Ammon's horn (tissue), 1 donor: ENCODE measurements at regions not wholly inside any gene's neighbourhood (a gene's known extent, or its start where the extent isn't known, plus 50 kb on each side); places are given as distances from the start of the nearest gene placed in this dataset.
A peak's percentile ranks its signal among the peaks of the same experiment; 100 is the strongest.

Source experiments
- DNase-seq: peaks from one replicate; pipeline ENCODE4 v3.0.0-alpha.2; 2016; ENCODE audit warnings: low spot score

DNA sequence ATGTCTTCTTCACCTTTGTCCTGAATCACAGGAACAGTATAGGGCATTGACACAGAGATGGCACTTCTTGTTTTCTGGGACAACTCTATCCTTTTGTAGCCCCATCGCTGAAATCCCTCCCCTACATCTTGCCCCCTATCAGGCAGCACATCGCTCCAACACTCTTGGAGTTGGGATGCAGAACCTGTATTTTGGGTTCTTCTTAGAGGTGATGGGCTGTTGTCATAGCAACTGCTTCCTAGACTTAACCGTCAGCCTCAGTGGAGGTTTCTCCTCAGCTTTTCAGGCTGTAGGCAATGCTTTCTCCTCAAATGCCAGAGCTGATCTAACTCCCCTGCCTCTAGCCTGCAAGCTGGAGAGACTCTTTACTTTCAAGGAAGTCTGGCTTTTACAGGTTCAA lies 99.9 kb upstream of the SPRED2 start:
- no peak for DNase-seq

DNA sequence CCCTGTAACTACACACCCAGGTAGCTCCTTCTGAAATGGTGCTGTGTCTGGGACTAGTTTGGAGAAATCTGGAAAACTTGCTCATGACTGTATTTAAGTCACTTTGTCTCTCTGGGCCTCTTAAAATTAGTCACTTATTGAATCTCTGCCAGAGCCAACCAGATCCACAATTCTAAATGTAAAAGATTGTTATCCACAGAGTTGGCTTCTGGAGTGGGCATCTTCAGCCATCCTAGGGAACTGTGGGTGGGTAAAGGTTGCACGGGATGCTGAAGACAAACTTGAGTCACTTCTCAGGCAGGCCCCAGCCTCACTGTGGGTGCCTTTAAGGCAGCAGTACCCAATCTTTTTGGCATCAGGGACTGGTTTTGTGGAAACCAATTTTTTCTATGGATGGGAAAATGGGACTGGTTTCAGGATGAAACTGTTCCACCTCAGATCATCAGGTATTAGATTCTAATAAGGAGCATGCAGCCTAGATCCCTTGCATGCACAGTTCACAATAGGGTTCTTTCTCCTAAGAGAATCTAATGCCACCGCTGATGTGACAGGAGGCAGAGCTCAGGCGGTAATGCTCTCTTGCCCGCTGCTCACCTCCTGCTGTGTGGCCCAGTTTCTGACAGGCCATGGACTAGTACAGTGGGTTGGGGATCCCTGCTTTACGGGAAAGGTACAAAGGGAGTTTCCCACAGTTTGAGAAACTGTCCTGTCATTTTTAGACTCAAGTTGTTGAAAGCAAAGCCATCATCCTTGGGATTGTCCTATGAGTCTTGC lies 98.3 kb upstream of the SPRED2 start:
- DNase-seq = no peak

DNA sequence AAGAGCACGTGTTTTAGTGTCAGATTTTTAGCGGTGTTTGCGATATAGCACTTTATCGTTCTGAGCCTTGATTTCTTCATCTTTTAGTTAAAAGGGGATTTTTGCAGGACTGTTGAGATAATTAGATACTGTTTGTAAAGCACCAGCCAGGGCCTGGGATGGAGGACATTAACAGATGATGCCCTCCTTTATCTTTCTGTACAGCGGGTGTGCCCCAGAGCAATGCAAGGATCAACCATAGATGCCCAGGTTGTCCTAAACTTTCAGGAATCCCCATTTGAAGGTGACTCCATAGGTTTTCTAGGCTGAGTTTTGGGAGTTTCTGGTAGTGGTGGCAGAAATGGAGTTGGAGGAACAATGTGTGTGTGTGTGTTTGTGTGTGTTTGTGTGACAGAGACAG lies 97.0 kb upstream of the SPRED2 start:
- DNase-seq = no peak

DNA sequence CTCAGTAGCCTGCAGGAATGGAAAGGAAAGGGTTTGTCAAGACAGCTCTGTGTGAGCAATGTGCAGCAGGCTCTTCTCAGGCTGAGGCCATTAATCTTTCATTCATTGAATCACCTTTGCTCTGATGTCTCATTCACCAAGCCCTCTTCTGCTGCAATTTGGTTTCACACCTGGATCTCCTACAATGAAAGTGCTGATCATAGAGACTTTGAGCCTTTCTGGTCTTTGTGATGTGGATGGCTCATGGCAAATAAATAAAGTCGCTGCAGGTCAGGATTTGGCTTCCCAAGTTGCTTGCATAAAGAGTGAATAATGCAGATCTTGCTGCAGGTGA lies 95.8 kb upstream of the SPRED2 start:
- no peak for DNase-seq

DNA sequence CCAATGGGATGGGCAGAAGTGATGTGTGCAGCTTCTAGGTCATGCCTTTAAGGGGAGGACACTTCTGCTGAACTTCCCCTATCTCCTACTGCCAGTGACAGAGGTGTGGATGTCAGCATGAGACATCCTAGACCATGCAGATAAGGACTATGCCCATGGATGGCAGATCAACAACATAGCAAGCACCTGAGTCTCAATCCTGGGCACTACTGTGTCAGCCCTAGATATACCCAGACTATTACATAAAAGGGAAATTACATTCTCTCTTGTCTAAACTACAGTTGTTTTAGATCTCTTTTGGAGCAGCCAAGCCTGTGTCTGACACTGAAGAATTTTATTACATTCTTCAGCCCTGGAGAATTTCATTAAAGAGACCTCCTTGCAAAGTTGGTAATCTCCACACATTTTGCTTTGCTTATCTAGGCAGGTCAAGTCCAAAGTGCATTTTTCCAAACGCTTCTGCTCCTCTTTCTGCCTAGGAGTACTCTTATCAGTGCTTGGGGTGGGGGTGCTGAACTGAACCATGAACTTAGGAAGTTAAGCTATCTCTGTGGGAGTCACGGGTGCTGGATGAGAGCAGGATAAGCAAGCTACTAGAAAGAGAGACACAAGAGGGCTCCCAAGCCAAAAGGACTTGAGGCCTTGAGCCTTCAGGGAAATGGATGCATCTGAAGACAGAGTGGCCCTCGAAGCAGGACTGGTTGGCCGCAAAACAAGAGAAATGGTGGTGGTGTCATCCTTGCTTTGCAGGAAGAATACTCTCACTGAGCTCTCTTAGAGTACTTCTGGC lies 95.2 kb upstream of the SPRED2 start:
- DNase-seq = no peak

DNA sequence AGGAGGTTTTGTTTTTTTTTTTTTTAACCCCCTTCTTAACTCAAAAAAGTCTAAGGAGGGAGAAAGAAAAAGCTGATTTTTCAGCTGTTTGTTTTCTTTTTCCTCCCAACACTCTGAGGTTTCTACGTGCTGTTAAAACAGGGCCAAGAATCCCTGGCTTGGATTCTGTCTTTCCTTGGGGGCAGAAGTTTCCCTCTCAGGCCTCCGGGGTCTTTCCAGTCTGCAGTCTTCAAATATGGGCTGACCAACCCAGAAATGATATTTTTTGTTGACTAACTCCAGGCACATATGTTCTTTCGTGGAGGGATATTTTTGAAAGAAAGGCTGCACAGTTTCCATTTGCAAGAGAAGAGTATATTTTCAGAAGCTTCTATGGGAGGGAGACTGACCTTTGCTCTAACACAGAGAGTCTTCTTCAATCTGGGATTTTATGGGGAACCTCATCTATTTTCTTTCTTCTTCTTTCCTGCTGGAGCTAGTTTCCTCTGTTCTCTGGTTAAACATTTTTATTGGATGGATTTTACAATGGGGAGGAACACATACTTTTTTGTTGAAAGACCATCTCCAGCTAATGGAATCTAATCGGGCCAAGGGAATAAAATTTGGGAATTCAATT lies 93.3 kb upstream of the SPRED2 start:
- no peak for DNase-seq

DNA sequence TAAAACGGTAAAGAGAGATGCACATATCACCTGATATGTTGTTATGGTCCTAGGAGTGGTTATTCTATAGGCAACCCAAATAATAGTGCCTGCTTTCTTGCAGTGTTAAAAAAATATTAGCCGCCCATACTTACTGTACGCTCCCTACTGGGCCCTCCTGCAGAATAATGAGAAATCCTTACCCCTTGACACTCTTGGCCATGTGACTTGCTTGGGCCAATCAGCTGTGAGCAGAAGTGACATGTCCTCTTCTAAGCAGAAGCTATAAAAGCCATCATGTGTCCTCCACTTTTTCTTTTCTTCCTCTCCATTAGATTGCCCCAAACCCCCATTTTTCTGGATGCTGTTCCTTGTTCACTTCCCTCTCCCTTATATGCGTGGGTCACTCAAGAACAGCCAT lies 90.5 kb upstream of the SPRED2 start:
- DNase-seq = no peak

DNA sequence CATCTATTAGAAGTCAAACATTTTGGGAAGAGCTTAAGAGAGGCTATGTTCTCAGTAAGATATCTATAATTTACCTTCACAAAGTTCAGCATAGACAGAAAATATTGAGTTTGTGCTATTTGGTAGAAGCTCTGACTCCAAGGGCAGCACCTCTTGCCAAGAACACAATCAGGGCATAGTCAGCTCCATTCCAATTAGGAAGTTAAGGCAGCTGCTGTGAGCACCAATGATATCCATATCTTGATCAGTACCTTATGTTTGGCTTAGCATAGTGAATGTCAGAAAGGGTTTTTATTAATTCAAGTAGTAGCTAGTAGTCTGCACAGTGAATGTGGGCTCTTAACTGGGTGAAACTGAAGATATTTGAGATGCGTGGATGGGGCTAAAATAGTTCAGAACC lies 86.4 kb upstream of the SPRED2 start:
- no peak for DNase-seq

DNA sequence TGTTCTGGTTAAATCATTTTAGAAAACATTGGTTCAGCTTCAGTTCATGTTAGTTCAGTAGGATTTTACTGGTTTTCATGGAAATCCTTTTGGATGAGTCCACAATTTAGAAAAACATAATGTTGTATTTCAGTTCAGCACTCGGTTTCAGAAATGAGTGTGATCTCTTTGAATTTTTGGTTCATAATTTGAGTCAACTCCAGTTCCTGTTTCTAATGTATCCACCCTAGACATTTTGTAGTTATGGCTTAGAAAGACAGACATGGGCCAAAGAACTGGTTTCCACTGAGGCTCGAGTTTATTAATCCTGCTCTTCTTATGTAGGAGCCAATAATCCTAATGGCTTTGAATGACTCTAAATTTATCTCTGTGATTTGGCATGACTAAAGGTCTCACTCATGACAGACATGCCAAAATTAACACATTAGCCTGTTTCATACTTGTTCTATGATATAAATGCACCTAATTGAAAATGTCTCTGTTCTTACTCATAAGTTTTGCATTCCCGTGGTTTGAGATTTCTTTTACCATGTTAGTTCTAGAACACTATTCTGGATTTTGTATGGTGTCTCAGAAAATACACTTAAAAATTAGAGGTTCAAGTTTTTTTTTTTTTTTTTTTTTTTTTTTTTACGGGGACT lies 82.3 kb upstream of the SPRED2 start:
- no peak for DNase-seq

DNA sequence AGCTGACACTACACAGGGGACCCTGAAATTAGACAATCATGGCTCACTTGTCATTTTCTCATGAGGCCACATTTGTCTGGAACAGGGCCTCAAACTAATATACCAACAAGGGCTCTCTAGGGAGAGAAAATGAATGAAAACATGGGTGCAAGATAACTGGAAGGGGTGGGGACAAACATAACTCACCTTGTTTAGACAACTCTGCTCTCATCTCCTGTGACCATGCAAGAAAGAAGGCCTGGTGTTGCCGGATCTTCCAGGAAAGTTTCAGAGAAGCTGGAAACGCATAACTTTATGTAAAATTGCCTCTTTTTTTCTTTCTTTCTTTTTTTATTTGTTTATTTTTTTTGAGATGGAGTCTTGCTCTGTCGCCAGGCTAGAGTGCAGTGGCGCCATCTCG lies 80.4 kb upstream of the SPRED2 start:
- no peak for DNase-seq

DNA sequence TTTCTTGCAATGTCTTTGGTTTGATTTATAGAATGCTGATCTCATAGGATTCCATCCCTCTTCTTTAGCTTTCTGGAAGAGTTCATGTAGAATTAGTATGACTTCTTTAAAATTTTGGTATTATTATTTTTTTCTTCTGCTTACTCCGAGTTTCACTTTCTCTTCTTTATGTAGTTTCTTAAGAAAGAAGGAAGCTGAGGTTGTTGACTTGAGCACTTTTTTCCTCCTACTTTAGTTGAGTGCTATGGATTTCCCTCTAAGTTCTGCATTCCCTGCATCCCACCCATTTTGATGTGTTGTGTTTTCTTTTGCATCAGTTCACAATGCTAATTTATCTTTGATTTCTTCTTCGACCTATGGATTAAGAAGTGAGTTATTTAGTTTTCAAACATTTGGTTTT lies 78.9 kb upstream of the SPRED2 start:
- no peak for DNase-seq

DNA sequence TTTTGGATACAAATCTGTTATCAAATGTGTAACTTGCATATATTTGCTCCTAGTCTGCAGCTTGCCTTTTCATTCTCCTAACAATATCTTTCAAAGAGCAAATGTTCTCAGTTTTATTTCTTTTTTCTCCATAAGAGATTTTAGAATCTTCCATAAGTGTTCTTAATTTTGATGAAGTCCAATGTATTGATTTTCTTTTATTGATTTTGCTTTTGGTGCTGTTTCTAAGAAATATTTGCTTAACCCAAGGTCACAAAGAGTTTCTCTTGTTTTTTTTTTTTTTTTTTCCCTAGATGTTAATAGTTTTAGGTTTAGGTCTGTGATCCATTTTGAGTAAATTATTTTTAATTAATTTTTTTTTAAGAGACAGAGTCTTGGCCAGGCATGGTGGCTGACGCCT lies 75.8 kb upstream of the SPRED2 start:
- DNase-seq = no peak

DNA sequence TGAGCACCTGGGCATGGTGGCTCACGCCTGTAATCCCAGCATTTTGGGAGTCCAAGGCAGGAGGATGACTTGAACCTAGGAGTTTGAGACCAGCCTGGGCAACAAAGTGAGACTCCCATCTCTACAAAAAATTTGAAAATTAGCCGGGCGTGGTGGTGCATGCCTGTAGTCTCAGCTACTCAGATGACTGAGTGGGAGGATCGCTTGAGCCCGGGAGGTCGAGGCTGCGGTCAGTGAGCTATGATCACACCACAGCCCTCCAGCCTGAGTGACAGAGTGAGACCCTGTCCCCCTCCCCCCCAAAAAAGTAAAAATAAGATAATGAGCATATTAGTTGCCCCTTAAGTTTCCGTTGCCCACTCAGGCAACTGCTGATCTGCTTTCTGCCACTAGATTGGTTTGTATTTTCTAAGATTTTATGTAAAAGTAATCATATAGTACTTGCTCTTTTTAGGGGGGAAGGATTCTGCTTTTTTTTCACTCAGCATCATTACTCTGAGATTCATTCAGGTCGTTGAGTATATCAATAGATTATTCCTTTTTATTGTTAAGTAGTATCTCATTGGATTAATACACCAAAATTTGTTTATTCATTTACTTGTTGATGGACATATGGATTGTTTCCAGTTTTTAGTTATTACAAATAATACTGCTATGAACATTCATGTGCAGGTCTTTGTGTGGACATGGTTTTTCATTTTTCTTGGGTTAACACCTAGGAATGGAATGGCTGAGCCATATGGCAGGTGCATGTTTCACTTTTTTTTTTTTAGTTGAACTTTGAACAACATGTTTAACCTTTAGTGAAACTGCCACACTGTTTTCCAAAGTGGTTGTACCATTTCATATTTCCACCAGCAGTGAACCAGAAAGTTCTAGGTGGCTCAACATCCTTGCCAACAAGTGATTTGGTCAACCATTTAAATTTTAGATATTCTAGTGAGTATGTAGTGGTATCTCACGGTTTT lies 75.0 kb upstream of the SPRED2 start:
- no peak for DNase-seq

DNA sequence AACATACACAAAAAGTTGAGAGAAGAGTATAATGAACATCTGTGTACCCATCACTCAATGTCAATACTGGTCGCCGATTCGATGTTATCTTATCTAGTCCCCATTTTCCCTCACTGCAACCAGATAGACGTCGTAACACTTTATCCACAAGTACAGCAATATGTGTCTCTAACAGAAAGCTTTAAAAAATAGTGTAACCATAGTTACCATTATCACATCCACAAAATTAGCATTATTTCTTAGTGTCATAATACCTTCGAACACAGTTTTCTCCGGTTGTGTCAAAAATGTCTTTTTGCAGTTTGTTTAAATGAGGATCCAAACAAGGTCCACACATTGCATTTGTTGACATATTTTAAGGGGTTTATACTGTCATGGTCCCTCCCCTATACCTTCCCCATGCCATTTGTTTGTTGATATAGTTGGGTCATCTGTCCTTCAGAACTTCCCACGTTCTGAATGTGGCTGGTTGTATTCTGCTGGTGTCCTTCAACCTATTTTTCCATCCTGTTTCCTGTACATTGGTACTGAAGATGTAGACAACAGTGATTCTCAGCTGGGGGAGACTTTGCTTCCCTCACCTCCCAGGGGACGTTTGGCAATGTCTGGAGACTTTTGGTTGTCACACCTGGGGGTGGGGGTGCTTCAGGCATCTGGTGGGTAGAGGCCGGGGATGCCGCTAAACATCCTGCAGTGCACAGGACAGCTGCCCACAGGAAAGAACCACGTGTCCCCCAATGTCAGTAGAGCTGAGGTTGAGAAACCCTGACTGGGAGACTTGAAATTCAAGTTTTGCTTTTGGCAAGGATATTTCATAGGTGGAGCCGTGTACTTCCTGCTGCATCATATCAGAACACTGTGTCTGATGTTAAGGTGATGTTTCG lies 72.7 kb upstream of the SPRED2 start:
- no peak for DNase-seq

DNA sequence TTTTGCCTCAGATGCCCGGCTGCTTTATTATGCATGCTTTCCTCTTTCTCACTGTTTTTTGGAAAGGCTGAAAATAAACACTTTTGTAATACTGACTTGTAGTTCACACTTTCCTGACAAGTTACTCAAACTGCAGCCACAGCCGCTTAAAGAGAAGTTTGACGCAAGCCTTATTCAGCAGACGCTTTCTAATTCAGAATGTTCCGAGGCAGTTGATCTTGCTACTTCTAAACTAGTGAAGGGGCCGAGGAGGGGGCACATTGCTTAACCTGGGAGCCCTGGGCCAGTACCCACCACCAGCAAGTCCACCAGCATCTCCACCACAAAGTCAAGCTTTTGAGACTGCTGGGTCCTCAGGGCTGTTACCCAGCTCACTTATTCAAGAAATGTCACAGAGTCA lies 71.8 kb upstream of the SPRED2 start:
- no peak for DNase-seq

DNA sequence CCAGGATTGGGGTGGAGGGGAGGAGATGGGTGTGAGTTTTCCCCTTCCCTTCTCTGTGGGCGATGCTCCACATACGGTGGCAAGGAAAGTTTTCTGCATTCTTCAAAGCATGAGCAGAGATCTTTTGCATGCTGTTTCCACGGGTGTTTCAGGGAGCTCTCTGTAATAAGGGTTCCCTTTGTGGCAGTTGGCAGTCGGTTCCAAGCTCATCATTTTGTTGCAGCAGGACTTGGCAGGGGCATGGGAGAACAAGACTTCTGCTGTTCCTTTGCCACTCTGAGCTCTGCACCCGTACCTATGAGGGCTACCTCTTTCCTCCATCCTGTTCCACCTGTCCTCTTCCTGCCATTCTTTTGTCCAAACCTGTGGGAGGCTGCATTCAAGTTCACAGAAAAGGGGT lies 71.3 kb upstream of the SPRED2 start:
- peak; percentile 73 for DNase-seq

DNA sequence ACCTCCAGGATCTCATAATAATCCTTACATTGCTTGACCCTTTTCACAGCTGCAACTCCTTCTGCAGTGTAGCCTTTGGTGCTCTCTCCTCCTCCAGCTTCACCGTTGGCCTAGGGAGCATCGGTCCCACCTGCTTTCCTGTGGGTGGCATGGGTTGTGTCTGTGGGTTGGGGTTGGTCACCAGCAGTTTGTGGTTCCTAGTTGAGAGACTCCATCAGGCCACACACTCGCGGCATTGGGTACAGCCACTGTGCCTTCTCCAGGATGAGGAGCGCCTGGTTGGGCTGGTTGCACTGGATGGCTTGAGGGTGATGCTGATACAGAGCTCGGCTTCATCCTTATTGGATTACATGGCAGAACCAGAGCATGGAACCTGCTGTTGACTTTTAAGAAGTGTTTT lies 69.4 kb upstream of the SPRED2 start:
- DNase-seq = no peak

DNA sequence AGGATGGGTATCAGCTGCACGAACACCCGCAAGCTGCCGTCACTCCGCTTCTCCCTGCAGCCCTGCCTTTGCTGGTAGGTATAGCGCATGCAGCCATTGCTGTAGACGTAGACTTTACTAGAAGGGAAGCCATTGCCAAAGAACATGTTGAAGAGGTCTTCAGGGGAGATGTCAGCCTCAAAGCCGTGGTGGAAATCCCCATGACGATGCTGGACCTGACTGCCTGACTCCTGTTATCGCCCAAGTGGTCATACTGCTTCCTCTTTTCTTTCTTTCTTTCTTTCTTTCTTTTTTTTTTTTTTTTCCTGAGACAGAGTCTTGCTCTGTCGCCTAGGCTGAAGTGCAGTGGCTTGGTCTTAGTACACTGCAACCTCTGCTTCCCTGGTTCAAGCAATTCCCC lies 68.7 kb upstream of the SPRED2 start:
- DNase-seq = no peak

DNA sequence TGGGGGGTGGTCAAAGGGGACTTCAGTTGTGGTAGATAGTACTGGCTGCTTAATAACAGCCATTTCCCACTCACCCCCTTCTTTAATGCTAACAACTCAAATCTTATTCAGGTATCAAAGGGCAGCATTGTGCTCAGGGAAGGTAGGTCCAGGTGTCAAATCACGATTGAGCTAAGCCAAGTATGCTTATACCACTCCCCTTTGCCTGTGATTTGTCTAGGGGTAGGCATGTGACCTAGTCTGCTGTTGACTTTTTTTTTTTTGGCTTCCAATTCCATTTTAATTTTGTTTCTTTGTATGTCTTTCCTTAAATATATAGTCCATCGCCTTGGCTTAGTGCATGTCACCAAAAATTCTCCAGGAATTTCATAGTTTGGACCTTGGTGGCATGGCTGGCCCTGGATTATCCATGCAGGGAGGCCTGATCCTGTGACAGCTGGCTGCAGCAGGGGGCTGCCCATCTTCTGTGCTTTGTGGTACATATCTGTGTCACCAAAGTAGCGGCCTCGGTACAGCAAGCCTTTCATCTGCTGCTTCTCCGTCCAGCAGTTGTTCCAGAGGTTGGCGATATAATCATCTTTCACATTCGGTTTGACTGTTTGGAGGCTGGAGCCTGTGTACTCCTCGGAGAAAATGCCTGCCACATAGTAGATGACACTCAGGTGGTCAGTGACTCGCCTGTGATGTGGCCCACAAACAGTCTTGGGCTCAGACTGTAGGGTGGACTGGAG lies 68.1 kb upstream of the SPRED2 start:
- DNase-seq = no peak

DNA sequence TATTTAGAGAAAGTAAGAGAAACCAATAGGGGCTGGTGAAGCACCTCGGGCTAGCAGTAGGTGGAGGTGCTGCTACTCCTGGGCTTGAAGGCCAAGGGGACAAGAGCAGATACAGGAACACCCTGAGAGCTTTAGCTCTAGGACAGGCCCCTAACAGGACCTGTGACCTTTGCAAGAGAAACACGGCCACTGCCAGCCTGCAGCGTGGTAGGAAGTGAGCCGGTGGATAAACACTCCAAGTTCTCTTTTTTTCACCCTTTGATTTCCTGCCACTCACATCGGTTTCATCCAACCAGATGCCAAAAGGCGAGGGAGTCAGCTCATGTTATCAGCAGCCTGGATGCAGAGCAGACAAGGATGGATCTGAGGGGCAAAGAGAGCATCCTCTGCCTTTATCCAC lies 66.8 kb upstream of the SPRED2 start:
- DNase-seq = no peak
